Progenitor cell of endocrine pancreas (in vitro differentiated cells): ENCODE measurements at regions not wholly inside any gene's neighbourhood (a gene's known extent, or its start where the extent isn't known, plus 50 kb on each side); places are given as distances from the start of the nearest gene placed in this dataset.

ENCODE experiments used
- DNase-seq: peaks from one replicate; pipeline ENCODE4 v3.0.0; 2021; ENCODE audit warnings: low spot score; ENCODE audit not compliant: unreplicated experiment
- H3K27ac Mint-ChIP-seq: 2 replicates; pipeline ENCODE4 v1.8.0; 2021; ENCODE audit warnings: mild to moderate bottlenecking, moderate library complexity, mixed read lengths
- H3K27me3 Mint-ChIP-seq: 2 replicates; pipeline ENCODE4 v1.8.0; 2021; ENCODE audit warnings: mixed read lengths
- H3K36me3 Mint-ChIP-seq: 2 replicates; pipeline ENCODE4 v1.8.0; 2022; ENCODE audit warnings: mixed read lengths; ENCODE audit not compliant: insufficient read depth
- H3K4me1 Mint-ChIP-seq: 2 replicates; pipeline ENCODE4 v1.8.0; 2021; ENCODE audit warnings: low read depth, mixed read lengths
- H3K4me3 Mint-ChIP-seq: 2 replicates; pipeline ENCODE4 v1.8.0; 2021; ENCODE audit warnings: low read depth, mild to moderate bottlenecking, moderate library complexity, mixed read lengths
- H3K9me3 Mint-ChIP-seq: 2 replicates; pipeline ENCODE4 v1.8.0; 2021; ENCODE audit warnings: low read depth, mixed read lengths
- CTCF ChIP-seq: fragments of 200-600 bp; sonication (generic); IDR thresholded peaks from one replicate; pipeline ENCODE4 v1.5.0; 2021; ENCODE audit warnings: antibody characterized with exemption, mild to moderate bottlenecking; ENCODE audit not compliant: unreplicated experiment

GRCh38 chr12:123038486-123038885, 58.0 kb downstream of the ARL6IP4 start:
- no peak for TF ChIP-seq CTCF
- Mint-ChIP-seq H3K9me3 (no peaks in the 10 kb centered on the region), H3K4me3 (no peak overlapping the region), H3K27me3 (no peaks in the 10 kb centered on the region), H3K27ac (no peak overlapping the region), H3K4me1 (no peaks in the 10 kb centered on the region), H3K36me3 (no peaks in the 10 kb centered on the region)
- no peak for DNase-seq

GRCh38 chr12:123037791-123038190, 57.3 kb downstream of the ARL6IP4 start:
- Mint-ChIP-seq H3K27me3 (no peaks in the 10 kb centered on the region), H3K9me3 (no peaks in the 10 kb centered on the region), H3K4me3 (no peak overlapping the region), H3K4me1 (no peaks in the 10 kb centered on the region), H3K36me3 (no peaks in the 10 kb centered on the region), H3K27ac (no peak overlapping the region)
- no peak for TF ChIP-seq CTCF
- DNase-seq: no peak

GRCh38 chr12:123036466-123037285, 56.2 kb downstream of the ARL6IP4 start:
- H3K9me3 Mint-ChIP-seq: no peaks in the 10 kb centered on the region
- DNase-seq: no peak
- H3K4me3 Mint-ChIP-seq: no peak overlapping the region
- H3K4me1 Mint-ChIP-seq: no peaks in the 10 kb centered on the region
- H3K27me3 Mint-ChIP-seq: peaks cover 3% of the 10 kb centered on the region
- H3K27ac Mint-ChIP-seq: no peak overlapping the region
- no peaks in the 10 kb centered on the region for H3K36me3 Mint-ChIP-seq
- TF ChIP-seq CTCF: no peak

- H3K4me1 Mint-ChIP-seq: no peaks in the 10 kb centered on the region
These were observed 55.4 kb downstream of the ARL6IP4 start for GRCh38 chr12:123035841-123036240.

GRCh38 chr12:123034865-123035264, 54.4 kb downstream of the ARL6IP4 start:
- Mint-ChIP-seq H3K27me3 (peaks cover 3% of the 10 kb centered on the region), H3K9me3 (no peaks in the 10 kb centered on the region), H3K4me1 (no peaks in the 10 kb centered on the region), H3K27ac (no peak overlapping the region), H3K36me3 (no peaks in the 10 kb centered on the region), H3K4me3 (no peak overlapping the region)
- TF ChIP-seq CTCF: no peak
- DNase-seq: no peak

More at GRCh38 chr12:123035841-123036240, 55.4 kb downstream of the ARL6IP4 start:
- DNase-seq: no peak
- H3K27ac Mint-ChIP-seq: no peak overlapping the region
- H3K4me3 Mint-ChIP-seq: no peak overlapping the region
- H3K9me3 Mint-ChIP-seq: no peaks in the 10 kb centered on the region
- no peak for TF ChIP-seq CTCF
- H3K36me3 Mint-ChIP-seq: no peaks in the 10 kb centered on the region
- H3K27me3 Mint-ChIP-seq: peaks cover 3% of the 10 kb centered on the region
